H54 (cell line): ENCODE measurements at regions not wholly inside any gene's neighbourhood (a gene's known extent, or its start where the extent isn't known, plus 50 kb on each side); places are given as distances from the start of the nearest gene placed in this dataset.

ENCODE experiments used
- DNase-seq: peaks from one replicate; pipeline ENCODE4 v3.0.0; 2011; ENCODE audit warnings: low spot score, mixed read lengths; ENCODE audit not compliant: insufficient read length
- FAIRE-seq: peaks from 3 replicates; lab custom pipeline; 2011; peaks lifted over from hg19 to GRCh38; lab: Jason Lieb, UNC
- POLR2A ChIP-seq: IDR thresholded peaks from 2 replicates; pipeline ENCODE4 v1.6.1; 2011; ENCODE audit warnings: low read depth, mild to moderate bottlenecking, low read length

GRCh38 chr3:59660376-59660775 lies 610.6 kb upstream of the CFAP20DC start:
- TF ChIP-seq POLR2A, result no peak
- FAIRE-seq (no peak), DNase-seq (no peak)

- no peak for TF ChIP-seq POLR2A
- DNase-seq (no peak), FAIRE-seq (no peak)
These were observed 609.9 kb upstream of the CFAP20DC start for GRCh38 chr3:59659755-59660154.

- no peak for DNase-seq
- no peak for FAIRE-seq
- TF ChIP-seq POLR2A, result no peak
These were observed 609.0 kb upstream of the CFAP20DC start for GRCh38 chr3:59658866-59659265.

DNA sequence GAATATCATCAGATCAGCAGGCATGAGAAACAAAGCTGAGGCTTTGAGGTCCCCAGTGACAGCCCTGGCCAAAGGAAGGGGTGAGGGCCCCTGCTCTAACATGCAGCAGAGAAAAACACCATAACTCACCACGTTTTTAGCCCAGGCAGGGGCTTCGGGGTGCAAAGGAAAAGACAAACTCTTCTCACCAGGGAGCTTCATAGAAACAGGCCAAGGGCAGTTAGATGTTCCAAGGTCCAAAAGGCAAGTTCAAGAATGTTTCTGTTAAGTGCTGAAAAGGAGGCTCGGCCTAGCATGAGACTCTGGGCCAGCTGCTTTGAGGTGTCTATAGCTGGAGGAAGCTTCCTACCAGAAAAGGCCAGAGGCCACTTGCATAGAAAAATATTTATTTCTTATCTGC lies 608.4 kb upstream of the CFAP20DC start:
- no peak for TF ChIP-seq POLR2A
- no peak for FAIRE-seq
- no peak for DNase-seq

DNA sequence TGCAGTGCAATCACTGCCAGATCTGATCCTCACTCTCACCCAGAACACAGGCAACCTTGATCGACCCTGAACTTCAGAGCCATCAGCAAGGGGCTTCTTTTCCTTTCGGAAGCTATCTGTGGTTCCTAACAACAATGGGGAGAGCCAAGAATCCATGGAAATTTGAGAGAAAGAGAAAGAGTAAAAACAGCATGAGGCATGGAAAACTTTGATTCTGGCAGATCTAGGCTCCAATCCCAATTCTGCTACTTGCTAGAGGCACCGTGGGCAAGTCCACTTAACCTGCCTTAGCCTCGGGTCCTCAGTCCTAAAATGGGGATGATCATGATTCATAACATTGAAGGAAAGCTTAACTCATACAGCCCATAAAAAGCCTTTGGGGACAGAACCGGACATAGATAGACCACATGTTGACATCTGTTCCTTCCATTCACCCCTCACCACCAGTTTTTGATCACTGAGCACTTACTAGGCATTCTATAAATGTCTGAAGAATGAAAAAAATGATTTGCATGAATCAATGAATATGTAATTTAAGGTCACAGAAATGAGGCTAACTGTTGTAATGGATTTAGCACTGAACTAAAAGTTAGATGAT lies 605.7 kb upstream of the CFAP20DC start:
- no peak for TF ChIP-seq POLR2A
- FAIRE-seq (no peak), DNase-seq (no peak)

GRCh38 chr3:59654480-59655417 lies 604.9 kb upstream of the CFAP20DC start:
- FAIRE-seq (no peak), DNase-seq (no peak)
- no peak for TF ChIP-seq POLR2A

DNA sequence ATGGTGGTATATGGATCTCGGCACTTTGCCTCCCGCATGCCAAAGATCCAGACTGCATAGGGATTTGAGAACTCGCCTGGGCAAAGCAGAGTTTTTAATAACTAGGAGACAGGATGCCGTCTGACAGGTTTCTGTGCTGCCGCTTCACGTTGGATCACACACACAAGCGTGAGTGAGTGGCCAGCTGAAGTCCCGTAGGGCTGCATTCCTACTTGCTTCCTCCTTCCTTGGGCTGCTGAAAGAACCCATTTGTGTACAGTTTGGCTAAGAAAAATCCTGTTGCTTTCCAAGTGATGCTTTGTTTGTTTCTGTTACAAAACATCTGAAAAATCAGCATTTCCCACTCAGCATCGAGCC lies 604.3 kb upstream of the CFAP20DC start:
- TF ChIP-seq POLR2A, result no peak
- FAIRE-seq (no peak), DNase-seq (no peak)

GRCh38 chr3:59653405-59654122 lies 603.7 kb upstream of the CFAP20DC start:
- FAIRE-seq (no peak), DNase-seq (no peak)
- TF ChIP-seq POLR2A, result no peak

DNA sequence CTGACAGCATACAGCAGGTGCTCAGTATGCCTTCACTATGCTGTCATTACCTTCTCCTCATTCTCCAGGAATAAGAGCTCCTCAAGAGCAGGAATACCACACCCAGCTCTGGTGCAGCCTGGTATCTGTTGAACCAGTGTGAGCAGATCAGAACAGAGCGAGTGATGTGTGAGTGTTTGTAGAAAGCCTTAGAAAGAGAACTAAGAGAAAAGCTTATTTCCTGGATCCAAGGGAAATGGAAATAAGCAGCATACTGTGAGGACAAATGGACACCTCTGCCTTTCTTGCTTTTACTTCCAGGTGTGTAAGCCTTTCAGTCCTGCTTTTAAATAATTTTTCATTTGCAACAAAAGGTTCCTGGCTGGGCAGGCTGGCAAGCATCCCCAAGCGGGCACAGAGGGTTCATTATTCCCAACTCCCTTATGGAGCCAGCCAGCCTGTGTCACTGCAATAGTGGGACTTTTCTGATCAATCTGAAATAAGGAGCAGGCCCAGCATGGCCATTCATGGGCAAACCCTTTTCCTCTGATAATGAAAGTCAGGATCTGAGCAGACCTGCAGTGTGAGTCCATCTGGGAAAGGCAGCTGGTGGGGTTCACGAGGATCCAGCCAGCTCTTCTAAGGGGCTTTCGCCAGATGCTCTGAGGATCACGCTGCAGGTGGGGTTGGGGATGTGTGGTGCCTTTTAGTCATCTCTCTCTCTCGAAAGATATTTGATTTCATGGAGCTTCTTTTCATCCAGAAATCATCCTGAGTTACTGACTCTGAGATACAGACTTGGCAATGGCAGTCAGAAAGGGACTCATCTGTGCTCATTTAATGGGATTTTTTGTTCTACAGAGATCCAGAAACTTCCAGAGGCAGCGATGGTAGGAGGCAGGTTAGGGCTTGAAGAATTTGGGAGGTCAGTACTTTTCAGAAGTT lies 594.9 kb upstream of the CFAP20DC start:
- FAIRE-seq (no peak), DNase-seq (no peak)
- no peak for TF ChIP-seq POLR2A

GRCh38 chr3:59641169-59641899 lies 591.5 kb upstream of the CFAP20DC start:
- TF ChIP-seq POLR2A, result no peak
- DNase-seq, result no peak
- FAIRE-seq, result no peak

GRCh38 chr3:59632760-59633573 lies 583.1 kb upstream of the CFAP20DC start:
- no peak for TF ChIP-seq POLR2A
- no peak for FAIRE-seq
- no peak for DNase-seq

DNA sequence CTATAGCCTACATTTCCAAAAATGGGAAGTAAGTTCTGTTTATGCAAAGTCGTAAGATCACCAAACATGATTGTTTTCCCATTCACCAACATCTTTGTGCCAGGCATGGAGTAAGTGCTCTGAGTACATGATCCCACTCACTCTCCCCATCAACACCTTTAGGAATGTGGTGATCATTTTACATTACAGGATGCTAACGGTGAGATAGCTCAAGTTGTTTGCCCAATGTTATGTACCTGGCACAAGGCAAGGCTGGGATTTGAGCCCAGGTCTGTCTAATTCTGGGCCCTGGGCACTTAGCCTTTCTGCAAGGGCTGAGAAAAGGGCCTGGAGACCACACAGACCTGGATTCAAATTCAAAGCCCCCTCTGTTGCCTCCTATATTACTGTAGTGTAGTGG lies 581.7 kb upstream of the CFAP20DC start:
- DNase-seq, result no peak
- FAIRE-seq, result no peak
- TF ChIP-seq POLR2A, result no peak
